ENCODE measurements at regions not wholly inside any gene's neighbourhood (a gene's known extent, or its start where the extent isn't known, plus 50 kb on each side); places are given as distances from the start of the nearest gene placed in this dataset.

GRCh38 chr4:144202081-144202480 is 61.6 kb upstream of the GYPA start:
- DNase-seq: no peak

GRCh38 chr4:144203155-144203554 is 62.6 kb upstream of the GYPA start:
- DNase-seq: no peak

- DNase-seq: no peak
Measured at GRCh38 chr4:144204431-144204830, 63.9 kb upstream of the GYPA start.

- DNase-seq: no peak
Measured at GRCh38 chr4:144206711-144207110, 66.2 kb upstream of the GYPA start.

- DNase-seq: no peak
Measured at GRCh38 chr4:144208074-144208473, 67.6 kb upstream of the GYPA start.

GRCh38 chr4:144209491-144209890 is 69.0 kb upstream of the GYPA start:
- no peak for DNase-seq

GRCh38 chr4:144213371-144213770 is 72.9 kb upstream of the GYPA start:
- no peak for DNase-seq

- DNase-seq: peak; percentile 15
Measured at GRCh38 chr4:144223149-144223548, 82.6 kb upstream of the GYPA start.

- DNase-seq: peak; percentile 46
Measured at GRCh38 chr4:144223661-144224060, 83.1 kb upstream of the GYPA start.

GRCh38 chr4:144259285-144259684 is 118.8 kb upstream of the GYPA start:
- DNase-seq: no peak

- no peak for DNase-seq
Measured at GRCh38 chr4:144267084-144267483, 126.6 kb upstream of the GYPA start.

- DNase-seq: no peak
Measured at GRCh38 chr4:144280688-144281087, 140.2 kb upstream of the GYPA start.

GRCh38 chr4:144283526-144283925 is 143.0 kb upstream of the GYPA start:
- DNase-seq: no peak

- no peak for DNase-seq
Measured at GRCh38 chr4:144284026-144284425, 143.5 kb upstream of the GYPA start.

GRCh38 chr4:144288011-144288903 is 147.7 kb upstream of the GYPA start:
- DNase-seq: no peak

GRCh38 chr4:144289667-144290428 is 149.3 kb upstream of the GYPA start:
- DNase-seq: no peak

- no peak for DNase-seq
Measured at GRCh38 chr4:144291164-144291563, 150.6 kb upstream of the GYPA start.

GRCh38 chr4:144294211-144294610 is 153.7 kb upstream of the GYPA start:
- no peak for DNase-seq

GRCh38 chr4:144295286-144295995 is 154.9 kb upstream of the GYPA start:
- no peak for DNase-seq

GRCh38 chr4:144296941-144297340 is 156.4 kb upstream of the GYPA start:
- no peak for DNase-seq

- no peak for DNase-seq
Measured at GRCh38 chr4:144298519-144298918, 158.0 kb upstream of the GYPA start.

GRCh38 chr4:144300616-144301015 is 160.1 kb upstream of the GYPA start:
- DNase-seq: peak; percentile 11

Data from tongue (tissue), 1 donor.